T follicular helper cell (primary cell): ENCODE measurements at regions not wholly inside any gene's neighbourhood (a gene's known extent, or its start where the extent isn't known, plus 50 kb on each side); places are given as distances from the start of the nearest gene placed in this dataset.

Experiments used
- DNase-seq: peaks from one replicate; pipeline ENCODE4 v3.0.0-alpha.2; 2020; ENCODE audit warnings: low read depth

DNA sequence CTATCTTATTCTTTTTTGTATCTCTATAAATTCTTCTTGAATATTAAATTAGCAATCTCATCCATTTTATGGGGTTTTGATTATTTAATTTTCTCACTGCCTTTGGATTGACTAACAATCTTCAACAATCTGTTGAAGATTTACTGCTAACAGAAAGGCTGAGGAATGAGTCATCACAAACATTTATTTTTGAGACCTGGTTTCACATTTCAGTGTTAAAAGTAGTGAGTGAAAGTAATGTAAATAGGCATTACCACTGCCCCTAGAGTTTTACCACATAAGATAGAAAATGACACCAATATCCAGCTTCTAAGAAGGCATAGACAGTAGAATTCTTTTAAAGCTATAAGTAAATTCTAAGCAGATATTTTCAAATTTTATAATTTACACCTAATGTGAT, 472.8 kb downstream of the OLFM4 start:
- no peak for DNase-seq

DNA sequence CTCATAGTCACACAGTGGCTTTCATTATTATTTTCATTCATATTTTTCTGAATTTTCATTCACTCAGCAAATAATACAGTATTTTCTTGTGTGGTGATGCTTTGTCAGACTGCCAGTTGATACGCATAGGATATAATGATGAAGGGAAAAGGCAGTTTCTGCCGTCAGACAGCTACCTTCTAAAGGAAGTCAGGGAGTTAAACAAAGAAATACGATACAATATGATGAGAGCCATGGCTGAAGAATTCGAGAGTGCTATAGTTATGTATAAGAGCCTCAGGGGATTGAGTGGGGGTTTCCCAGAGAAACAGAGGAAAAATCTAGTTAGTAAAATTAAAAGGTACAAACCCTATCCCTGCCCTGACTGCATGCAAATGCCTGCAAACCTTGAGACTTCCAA, 479.1 kb downstream of the OLFM4 start:
- no peak for DNase-seq

GRCh38 chr13:53512635-53513034, 484.0 kb downstream of the OLFM4 start:
- DNase-seq = no peak

GRCh38 chr13:53513226-53513625, 484.6 kb downstream of the OLFM4 start:
- DNase-seq = no peak

GRCh38 chr13:53520132-53520531, 491.5 kb downstream of the OLFM4 start:
- no peak for DNase-seq

- DNase-seq = no peak
These were observed 493.4 kb downstream of the OLFM4 start for GRCh38 chr13:53522034-53522433.

GRCh38 chr13:53537586-53537985, 509.0 kb downstream of the OLFM4 start:
- no peak for DNase-seq

DNA sequence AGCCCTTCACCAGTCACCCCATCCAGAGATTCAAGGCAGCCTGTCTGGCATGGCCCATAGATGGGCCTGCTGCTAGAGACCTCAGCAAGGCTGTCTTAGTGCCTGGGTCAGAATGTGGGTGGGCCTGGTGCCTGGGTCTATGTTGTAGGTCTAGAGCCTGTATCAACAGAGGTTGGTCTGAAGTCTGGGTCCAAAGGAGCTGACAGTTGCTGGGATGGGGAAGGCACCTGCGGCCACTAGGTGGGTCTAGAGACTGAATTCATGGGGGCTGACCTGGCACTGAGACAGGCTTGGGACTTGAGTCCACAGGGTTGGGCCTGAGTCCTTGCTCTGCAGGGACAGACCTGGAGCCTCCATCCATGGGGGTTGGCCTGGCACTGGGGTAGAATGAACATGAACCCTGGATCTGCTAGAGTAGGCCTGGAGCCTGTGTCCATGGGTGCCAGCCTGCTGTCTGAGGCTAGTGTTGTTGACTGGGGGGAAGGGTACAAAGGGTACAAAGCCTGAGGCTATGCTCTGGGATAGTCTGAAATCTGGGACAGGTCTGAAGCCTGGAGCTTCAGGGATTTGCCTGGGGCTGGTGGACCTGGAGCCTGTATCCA, 516.8 kb downstream of the OLFM4 start:
- DNase-seq = no peak

GRCh38 chr13:53560556-53560955, 531.9 kb downstream of the OLFM4 start:
- DNase-seq = no peak

DNA sequence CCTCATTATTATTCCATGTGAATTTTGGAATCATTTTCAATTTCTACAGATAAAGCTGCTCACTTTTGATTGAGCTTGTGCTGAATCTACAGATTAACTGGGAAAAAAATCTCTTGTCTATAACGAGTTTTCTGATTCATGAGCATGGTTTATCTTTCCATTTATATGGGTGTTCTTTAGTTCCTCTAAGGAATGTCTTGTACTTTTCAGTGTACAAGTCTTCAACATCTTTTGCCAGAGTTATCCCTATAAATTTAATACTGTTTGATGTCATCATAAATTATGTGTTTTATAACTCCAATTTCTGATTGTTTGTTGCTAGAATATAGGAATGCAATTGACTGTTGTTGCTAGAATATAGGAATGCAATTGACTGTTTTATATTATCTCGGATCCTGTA, 533.8 kb downstream of the OLFM4 start:
- no peak for DNase-seq

- DNase-seq = no peak
These were observed 539.9 kb downstream of the OLFM4 start for GRCh38 chr13:53568491-53568890.

DNA sequence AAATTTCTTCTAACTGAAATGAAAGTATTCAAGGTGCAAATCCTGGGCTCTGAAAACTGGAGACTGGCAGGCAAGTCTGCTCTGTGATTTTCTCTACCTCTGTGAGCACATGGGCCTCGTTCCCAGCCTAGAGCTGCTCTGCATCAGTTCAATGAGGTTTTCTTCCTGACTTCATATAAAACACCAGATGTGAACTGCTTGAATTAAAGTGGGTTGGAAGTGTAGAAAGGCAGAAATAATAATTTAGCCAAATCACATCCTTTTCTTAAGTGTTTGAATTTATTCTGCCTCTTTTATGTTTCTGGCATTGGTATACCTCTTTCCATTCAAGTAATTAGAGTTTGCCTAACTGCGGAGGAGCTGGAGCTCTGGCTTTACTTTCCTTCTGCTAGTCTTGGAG, 540.8 kb downstream of the OLFM4 start:
- no peak for DNase-seq

GRCh38 chr13:53601113-53601512, 572.5 kb downstream of the OLFM4 start:
- no peak for DNase-seq

DNA sequence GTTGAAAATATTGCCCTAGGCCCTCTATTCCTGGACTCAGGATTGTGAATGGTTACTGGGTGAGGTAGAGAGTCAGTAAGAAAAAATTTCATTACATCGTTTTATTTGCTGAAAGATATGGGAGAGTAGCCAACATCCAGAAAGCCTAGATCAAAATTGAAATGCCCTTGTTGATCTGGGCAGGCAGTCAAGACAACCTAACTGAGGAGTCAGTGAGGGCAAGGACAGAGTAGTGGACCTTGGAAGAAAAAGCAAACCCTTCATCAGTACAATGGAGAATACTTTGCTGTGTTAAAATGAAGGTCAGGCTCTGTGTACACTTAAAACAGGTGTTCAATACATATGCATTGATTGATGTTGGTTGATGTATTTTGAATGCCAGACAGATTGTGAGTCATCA, 576.7 kb downstream of the OLFM4 start:
- no peak for DNase-seq

GRCh38 chr13:53612200-53612599, 583.6 kb downstream of the OLFM4 start:
- no peak for DNase-seq

GRCh38 chr13:53622456-53622855, 593.8 kb downstream of the OLFM4 start:
- DNase-seq = no peak

- no peak for DNase-seq
These were observed 594.5 kb downstream of the OLFM4 start for GRCh38 chr13:53623146-53623545.

DNA sequence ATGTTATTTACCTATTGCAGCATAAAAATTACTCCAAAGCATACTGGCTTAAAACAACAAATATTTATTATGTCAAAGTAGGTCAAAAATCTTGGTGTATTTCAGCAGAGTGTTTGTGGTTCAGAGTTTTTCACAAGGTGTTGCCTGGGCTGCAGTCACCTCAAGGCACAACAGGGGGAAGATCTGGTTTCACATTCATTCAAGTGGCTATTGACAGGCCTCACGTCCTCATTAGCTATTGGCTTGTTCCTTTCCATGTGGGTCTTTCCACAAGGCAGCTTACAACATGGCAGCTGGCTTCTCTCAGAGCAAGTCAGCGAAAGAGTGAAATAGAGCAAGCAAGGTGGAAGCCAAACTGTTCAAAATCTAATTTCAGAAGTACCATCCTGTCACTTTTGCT, 602.9 kb downstream of the OLFM4 start:
- DNase-seq = no peak

DNA sequence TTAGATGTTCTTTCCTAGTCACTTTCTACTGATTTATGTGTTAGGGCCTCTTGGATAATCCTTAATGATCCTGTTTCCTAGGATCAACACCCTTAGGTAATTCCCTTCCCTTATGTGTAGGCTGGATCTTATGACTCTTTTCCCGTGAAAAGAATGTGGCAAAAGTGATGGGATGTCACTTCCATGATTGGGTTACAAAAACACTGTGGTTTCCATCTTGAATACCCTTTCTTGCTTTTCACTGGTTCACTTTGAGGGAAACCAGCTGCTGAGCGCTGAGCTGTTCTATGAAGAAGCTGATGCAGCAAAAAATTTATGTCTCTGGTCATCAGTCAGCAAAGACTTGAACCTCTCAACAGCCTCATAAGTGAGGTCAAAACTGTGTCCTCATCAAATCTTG, 609.4 kb downstream of the OLFM4 start:
- no peak for DNase-seq

DNA sequence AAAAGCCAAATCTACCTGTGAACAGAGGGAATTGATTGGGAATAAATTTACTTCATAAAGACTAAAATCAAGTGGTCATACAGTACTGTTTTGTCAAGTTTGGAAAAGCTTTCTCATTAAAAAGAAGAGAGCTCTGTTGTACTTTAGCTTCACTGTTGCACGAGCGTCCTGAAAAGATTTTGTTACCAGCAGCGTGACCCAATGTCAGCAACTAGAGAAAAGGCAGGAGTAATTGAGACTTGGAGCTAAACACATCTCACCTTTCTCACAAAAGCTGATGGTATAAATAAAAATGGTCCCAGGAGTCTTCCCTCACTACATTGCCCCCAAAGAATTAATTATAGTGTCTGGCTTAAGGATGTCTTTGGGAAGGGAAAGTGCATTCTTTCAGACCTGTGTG, 613.7 kb downstream of the OLFM4 start:
- DNase-seq = no peak

DNA sequence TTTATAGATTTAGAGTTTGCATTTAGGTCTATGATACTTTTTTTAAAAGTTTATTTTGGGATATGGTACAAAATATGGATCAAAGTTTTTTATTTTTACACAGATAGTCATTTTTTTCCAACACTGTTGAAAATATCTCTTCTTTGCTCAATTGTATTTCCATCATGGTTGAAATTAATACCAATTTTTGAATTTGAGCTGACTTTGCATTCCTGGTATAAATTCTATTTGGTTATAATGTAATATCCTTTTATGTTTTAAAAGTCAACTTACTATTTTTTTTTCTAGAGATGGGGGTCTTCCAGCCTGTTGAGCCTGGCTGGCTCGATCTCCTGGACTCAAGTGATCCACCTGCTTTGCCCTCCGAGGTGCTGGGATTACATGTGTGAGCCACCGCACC, 620.1 kb downstream of the OLFM4 start:
- no peak for DNase-seq

DNA sequence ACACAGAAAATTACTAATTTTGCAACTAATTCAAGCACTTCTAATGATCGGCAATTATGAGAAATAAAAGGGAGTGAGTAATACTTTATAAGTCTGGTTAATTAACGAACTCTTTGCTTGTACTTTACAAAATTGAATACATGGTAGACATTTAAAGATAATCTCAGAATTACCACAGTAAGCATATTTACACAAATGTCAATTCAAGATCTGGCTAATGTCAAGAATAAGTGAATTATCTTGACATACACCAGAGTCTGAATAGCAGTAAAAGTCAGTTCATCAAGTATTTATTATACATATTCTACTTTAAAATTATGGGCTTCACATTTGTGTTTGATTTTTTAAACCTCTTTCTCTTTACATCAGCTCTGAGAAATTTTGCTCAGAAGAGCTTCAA, 643.4 kb downstream of the OLFM4 start:
- no peak for DNase-seq

DNA sequence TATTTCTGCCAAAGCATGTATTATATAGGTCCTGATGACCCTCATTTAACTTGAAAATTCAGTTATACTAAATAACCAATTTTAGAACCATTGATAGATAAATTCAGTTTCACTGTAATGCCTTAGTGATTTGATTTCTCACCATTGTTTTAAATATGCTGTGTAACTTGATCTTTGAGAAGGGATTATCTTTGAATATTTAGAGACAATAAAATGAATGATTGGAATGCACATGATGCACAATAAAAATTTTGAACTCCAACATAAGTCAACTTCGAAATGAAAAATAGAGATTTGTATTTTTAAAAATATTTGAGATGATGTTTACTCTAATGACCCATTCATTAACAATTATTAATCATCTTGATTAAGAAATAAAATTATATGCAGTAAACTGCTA, 654.5 kb downstream of the OLFM4 start:
- DNase-seq = no peak

DNA sequence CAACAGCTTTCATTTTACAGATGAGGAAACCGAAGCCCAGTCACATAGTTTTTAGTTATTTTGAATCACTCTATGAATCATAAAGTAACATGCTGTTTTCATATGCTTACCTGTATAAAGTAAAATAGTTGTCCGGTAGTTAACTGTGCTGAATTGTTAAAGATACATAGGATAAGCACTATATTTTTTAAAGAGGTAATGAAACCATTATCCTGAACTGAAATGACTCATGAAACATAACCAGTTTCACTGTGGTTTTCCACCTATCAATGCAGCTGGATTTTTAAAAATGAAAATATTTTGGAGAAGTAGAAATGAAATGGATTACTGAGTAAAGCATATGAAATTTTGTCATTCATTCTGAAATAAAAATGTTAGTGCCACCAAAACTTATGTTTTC, 655.0 kb downstream of the OLFM4 start:
- DNase-seq = no peak

- DNase-seq = no peak
These were observed 662.8 kb downstream of the OLFM4 start for GRCh38 chr13:53691417-53691816.
